GM04504 (cell line): ENCODE measurements at regions not wholly inside any gene's neighbourhood (a gene's known extent, or its start where the extent isn't known, plus 50 kb on each side); places are given as distances from the start of the nearest gene placed in this dataset.
A peak's percentile ranks its signal among the peaks of the same experiment; 100 is the strongest.
"Not testable (repeated sequence)": the region's sequence is repeated elsewhere in the genome, so short reads cannot be mapped to it uniquely, and the experiment has no call there.

Experiments
- DNase-seq: peaks from one replicate; pipeline ENCODE4 v3.0.0-alpha.2; 2012; ENCODE audit warnings: low read depth

DNA sequence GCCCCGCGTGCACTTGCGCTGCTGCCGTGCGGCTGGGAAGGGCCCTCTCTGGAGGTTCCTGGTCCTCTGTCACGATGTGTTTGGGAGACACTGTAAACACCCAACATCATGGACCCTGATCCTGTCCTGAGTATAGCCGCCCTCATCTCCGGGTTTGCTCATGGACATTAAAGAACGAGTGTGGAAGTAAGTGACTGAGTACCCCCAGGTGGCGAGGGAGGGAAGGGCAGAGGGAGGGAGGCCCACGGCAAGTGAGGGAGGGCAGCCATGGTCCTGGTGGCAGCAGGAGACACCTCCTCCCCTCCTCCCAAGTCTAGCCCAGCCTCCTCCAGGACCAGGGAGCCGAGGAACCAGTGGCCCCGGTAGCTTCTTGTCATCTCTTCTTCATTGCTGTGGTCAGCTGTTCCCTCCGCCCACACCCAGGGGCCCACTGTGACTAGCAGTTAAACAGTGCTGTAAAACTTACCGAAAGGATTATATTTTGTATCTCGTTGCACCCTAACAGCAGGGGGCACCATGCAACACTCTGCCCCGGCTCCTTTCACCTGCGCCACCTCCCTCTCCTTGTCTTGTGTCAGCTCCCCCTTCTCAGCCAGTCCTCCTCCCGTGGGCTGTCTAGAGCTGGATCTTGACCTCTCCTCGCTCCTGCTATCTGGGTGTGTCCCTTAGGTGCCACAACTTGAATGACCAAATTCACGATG lies 566.5 kb upstream of the B3GAT1 start:
- DNase-seq = no peak

DNA sequence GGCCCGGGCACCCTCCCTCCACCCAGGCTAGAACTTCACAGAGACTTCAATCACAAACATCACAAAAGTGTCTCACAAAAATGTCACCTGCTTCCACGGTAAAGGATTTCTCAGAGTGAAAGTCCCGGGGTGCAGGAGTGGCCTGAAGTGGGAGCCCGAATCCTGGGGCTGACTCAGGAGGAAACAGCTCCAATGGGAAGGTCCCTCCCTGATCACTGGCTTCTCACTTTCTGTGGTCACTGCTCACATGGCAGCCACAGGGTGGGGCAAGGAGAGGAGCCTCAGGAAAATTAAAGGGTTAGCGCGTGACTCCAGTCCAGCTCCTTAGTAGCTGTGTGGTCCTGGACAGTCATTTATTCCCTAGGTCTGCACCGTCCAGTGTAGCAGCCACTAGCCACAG lies 564.5 kb upstream of the B3GAT1 start:
- DNase-seq = no peak

GRCh38 chr11:134975866-134976376 lies 563.9 kb upstream of the B3GAT1 start:
- DNase-seq = no peak

- DNase-seq = no peak
Observed at GRCh38 chr11:134973801-134974200, 561.8 kb upstream of the B3GAT1 start.

DNA sequence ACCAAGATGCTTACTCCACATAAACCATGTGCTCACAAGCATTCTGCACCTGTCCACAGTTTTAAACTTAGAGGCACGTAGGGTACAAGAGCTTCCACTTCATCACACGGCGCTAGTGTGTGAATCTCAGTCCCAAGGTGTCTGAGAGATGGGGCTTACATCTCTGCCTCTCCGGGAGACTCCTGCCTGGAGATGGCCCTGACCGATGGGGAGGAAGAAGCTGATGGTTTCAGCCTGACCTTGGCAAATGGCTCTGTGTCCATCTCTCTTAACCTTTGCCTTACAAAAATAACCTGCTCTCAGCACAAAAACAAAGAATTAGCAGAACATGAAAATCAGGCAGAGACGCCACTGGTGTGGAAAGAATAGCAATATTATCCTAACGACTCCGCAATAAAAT lies 559.3 kb upstream of the B3GAT1 start:
- DNase-seq = no peak

GRCh38 chr11:134967746-134968145 lies 555.7 kb upstream of the B3GAT1 start:
- DNase-seq = no peak

DNA sequence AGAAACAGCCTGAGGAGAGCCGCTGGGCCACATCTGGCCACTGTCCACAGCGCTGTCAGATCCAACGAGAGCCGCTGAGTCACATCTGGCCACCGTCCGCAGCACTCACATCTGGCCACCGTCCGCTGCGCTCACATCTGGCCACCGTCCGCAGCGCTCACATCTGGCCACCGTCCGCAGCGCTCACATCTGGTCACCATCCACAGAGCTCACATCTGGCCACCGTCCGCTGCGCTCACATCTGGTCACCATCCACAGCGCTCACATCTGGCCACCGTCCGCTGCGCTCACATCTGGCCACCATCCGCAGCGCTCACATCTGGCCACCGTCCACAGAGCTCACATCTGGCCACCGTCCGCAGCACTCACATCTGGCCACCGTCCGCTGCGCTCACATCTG lies 549.3 kb upstream of the B3GAT1 start:
- not testable (repeated sequence) for DNase-seq

- DNase-seq = no peak
Observed at GRCh38 chr11:134958870-134959269, 546.8 kb upstream of the B3GAT1 start.

GRCh38 chr11:134958336-134958640 lies 546.2 kb upstream of the B3GAT1 start:
- DNase-seq = no peak

DNA sequence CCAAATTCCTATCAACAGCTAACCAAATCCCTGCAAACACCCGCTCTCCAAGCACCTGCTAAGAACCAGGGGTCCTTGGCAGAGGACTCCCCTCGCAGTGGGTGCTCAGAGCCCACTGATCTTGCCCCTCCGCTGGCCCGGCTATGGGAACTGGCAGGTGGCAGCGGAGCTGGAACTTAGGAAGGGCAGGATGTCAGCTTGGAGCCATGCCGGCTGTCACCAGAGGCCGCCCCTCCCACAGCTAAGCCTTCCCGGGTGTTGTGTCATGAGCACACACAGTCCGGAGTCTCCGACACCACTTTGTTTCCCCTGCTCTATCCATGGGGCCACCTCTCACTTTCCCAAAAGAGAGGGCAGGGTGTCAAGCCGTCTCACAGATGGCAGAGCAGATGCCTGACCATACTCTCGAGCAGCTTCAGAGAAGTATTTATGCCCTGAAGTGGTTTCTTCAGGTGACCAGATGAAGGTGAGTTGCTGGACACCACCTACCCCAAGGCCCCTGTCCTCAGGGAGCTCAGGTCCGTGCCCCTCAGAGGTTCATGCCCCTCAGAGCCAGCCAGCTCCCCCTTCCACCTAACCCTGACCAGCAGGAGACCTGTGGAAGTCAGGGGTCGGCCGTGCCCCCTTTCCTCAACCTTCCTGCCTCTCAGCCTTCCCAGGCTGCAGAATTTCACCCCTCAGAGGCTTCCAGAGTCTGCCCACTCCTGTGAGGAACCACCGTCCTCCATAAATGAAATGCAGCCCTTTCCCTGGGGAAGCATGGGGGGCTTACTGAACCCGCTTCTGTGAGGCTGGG lies 545.7 kb upstream of the B3GAT1 start:
- DNase-seq = no peak

- no peak for DNase-seq
Observed at GRCh38 chr11:134956450-134957210, 544.6 kb upstream of the B3GAT1 start.

DNA sequence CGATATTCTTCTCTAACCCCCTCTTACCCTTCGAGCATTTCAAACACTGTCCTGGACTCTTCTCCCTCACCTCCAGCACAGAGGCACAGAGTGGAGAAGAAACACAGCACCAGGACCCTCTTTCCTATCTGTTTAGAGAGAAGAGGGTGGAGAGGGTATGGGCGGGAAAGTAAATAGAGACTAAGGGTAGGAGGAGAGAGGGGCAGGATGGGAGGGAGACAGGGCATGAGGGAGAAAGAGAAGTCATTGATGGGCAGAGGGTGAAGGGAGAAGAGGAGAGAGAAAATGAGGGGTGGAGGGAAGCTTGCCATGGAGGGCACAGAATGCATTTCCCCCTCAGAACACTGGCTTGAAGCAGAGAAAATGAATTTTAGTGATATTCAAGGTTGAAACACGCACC lies 543.9 kb upstream of the B3GAT1 start:
- DNase-seq = not testable (repeated sequence)

DNA sequence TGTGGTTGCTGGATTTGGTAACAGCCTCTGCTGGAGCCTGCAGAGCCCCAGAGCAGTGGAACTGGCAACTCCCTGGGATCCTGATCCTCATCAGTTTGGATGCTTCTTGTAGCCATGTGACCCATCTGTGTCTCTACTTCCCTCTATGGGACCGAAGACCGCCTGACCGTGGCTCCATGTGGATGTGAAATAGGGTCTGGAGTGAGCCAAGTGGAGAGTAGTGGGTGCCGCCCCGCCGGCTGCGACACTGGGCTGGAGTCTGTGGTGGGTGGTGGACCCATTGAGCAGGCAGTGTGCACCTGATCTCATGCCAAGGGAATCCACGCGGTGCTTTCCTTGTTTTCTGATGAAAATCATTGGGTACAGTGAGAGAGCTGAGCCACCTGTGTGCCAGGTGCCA lies 543.2 kb upstream of the B3GAT1 start:
- no peak for DNase-seq

DNA sequence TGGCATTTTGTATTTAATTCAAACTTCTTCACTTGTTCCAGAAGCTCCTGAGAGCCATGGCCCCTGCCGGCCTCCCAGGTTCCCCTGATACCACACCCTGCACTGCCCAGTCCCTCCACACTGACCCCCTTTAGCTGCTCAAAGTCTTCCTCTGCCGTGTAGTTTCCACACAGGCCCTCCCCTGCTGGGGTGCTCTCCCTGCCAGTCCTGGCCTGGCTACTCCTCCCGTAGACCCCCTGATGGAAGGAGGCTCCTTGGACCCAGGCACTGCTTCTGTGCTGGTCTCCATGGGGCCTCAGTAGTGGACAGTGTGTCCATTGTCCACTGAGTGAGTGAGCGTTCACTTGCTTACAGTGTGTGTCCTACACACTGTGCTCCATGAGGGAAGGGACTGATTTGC lies 542.4 kb upstream of the B3GAT1 start:
- not testable (repeated sequence) for DNase-seq

DNA sequence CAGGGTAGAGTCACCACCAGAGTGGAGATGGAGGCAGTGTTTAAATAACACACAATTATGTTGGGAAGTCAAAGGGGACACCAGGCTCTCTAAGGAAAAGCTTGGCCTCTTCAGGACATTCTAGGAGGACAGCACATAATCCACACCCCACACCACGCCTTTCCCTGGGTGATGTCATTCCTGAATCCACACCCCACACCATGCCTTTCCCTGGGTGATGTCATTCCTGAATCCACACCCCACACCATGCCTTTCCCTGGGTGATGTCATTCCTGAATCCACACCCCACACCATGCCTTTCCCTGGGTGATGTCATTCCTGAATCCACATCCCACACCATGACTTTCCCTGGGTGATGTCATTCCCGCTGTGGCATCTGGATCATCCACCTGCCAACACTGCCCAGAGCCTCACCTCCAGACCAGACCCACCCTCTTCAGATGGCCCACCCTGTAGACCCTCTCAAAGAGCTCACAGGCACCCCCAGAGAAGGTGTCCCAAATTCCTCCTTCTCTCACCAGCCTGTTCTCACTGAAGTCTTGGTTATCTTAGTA lies 541.5 kb upstream of the B3GAT1 start:
- not testable (repeated sequence) for DNase-seq

DNA sequence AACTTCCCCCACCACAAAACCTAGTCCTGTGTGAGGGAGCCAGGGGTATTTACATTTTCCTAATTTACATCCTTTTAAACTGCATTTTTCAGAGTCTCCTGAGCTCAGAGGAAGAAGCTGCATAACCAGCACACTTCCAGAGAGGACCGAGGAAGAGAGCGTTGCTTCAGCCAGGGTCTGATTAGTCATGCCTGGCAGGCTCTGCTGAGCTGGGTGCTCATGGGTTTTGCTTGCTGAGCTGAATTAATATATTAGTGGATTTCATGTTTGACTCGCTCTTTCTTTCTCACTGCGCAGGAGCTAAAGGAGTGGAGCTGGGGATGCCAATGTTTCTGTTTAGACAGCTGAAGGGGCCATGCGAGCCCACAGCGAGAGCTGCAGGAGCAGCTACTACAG lies 539.3 kb upstream of the B3GAT1 start:
- DNase-seq = peak; percentile 43

GRCh38 chr11:134950692-134951304 lies 538.8 kb upstream of the B3GAT1 start:
- DNase-seq = peak; percentile 34

GRCh38 chr11:134949121-134950090 lies 537.4 kb upstream of the B3GAT1 start:
- DNase-seq = peak; percentile 65

GRCh38 chr11:134947556-134947955 lies 535.5 kb upstream of the B3GAT1 start:
- DNase-seq = no peak

DNA sequence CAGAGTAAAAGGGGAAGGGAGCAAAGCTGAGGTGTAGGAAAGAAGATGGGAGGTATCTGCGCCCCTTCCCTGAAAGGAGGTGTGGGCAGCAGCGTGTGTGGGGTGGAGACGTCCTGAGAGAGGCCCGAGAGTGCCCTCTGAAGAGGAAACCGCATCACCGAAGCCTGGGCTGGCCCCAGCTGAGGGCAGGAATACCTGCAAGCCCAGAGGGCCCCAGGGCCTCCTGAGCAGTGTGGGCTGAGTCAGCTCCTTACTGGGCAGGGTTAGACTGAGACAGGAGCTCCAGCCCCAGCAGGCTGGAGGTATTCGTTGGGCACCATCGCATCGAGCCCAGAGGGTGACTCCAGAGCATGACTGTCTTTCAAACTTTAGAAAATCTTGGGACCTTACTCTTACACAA lies 534.0 kb upstream of the B3GAT1 start:
- no peak for DNase-seq

GRCh38 chr11:134944986-134945385 lies 532.9 kb upstream of the B3GAT1 start:
- no peak for DNase-seq
